GM23338 (cell line): ENCODE measurements at regions not wholly inside any gene's neighbourhood (a gene's known extent, or its start where the extent isn't known, plus 50 kb on each side); places are given as distances from the start of the nearest gene placed in this dataset.
"Not testable (repeated sequence)": the region's sequence is repeated elsewhere in the genome, so short reads cannot be mapped to it uniquely, and the experiment has no call there.

Source experiments
- CREB1 ChIP-seq: fragments of 250-450 bp; sonication (Bioruptor Pico); IDR thresholded peaks from 2 replicates; pipeline ENCODE4 v1.5.0; 2020; ENCODE audit warnings: low read depth, mild to moderate bottlenecking, moderate library complexity
- JUNB ChIP-seq: IDR thresholded peaks from one replicate; pipeline ENCODE4 v1.6.1; 2016; ENCODE audit warnings: antibody characterized with exemption; ENCODE audit not compliant: unreplicated experiment
- POLR2AphosphoS5 ChIP-seq: IDR thresholded peaks from 2 replicates; pipeline ENCODE4 v1.6.1; 2016; ENCODE audit warnings: antibody characterized with exemption, low read depth
- ZNF114 ChIP-seq: fragments of 250-450 bp; sonication (Bioruptor Pico); IDR thresholded peaks from 2 replicates; pipeline ENCODE4 v1.5.0; 2020; ENCODE audit warnings: mild to moderate bottlenecking, moderate library complexity
- TF ChIP-seq, protein P1 (sequence below): IDR thresholded peaks from 2 replicates; pipeline ENCODE4 v1.6.1; 2016; ENCODE audit warnings: antibody characterized with exemption
- TF ChIP-seq, protein P2 (sequence below), 2 experiments: fragments of 200-600 bp in 1 of 2; sonication (generic) in 1 of 2; conservative IDR thresholded peaks; 2 replicates each; pipeline versions ENCODE4 v1.5.1 to v1.6.1; 2016 to 2017; ENCODE audit warnings: antibody characterized with exemption in 2 of 2, low read depth in 2 of 2, mild to moderate bottlenecking in 2 of 2, moderate library complexity in 1 of 2
- TF ChIP-seq, protein P3 (sequence below): IDR thresholded peaks from one replicate; pipeline ENCODE4 v1.6.1; 2018; ENCODE audit warnings: antibody characterized with exemption; ENCODE audit not compliant: unreplicated experiment

DNA sequence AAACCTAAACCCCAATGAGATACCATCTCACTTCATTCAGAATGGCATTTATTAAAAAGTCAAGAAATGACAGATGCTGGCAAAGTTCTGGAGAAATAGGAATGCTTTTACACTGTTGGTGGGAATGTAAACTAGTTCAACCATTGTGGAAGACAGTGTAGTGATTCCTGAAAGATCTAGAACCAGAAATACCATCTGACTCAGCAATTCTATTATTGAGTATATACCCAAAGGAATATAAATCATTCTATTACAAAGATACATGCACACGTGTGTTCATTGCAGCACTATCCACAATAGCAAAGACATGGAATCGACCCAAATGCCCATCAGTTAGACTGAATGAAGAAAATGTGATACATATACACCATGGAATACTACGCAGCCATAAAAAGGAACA lies 109.6 kb upstream of the PRKG2 start:
- TF ChIP-seq, protein P1, sequence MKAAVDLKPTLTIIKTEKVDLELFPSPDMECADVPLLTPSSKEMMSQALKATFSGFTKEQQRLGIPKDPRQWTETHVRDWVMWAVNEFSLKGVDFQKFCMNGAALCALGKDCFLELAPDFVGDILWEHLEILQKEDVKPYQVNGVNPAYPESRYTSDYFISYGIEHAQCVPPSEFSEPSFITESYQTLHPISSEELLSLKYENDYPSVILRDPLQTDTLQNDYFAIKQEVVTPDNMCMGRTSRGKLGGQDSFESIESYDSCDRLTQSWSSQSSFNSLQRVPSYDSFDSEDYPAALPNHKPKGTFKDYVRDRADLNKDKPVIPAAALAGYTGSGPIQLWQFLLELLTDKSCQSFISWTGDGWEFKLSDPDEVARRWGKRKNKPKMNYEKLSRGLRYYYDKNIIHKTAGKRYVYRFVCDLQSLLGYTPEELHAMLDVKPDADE: not testable (repeated sequence)
- TF ChIP-seq, protein P2, sequence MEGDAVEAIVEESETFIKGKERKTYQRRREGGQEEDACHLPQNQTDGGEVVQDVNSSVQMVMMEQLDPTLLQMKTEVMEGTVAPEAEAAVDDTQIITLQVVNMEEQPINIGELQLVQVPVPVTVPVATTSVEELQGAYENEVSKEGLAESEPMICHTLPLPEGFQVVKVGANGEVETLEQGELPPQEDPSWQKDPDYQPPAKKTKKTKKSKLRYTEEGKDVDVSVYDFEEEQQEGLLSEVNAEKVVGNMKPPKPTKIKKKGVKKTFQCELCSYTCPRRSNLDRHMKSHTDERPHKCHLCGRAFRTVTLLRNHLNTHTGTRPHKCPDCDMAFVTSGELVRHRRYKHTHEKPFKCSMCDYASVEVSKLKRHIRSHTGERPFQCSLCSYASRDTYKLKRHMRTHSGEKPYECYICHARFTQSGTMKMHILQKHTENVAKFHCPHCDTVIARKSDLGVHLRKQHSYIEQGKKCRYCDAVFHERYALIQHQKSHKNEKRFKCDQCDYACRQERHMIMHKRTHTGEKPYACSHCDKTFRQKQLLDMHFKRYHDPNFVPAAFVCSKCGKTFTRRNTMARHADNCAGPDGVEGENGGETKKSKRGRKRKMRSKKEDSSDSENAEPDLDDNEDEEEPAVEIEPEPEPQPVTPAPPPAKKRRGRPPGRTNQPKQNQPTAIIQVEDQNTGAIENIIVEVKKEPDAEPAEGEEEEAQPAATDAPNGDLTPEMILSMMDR (conservative IDR thresholded peaks at IDR 0.05; ENCODE audit: low read depth in 2 of 2): not testable (repeated sequence)
- not testable (repeated sequence) for TF ChIP-seq POLR2AphosphoS5, ZNF114, CREB1, JUNB
- TF ChIP-seq, protein P3, sequence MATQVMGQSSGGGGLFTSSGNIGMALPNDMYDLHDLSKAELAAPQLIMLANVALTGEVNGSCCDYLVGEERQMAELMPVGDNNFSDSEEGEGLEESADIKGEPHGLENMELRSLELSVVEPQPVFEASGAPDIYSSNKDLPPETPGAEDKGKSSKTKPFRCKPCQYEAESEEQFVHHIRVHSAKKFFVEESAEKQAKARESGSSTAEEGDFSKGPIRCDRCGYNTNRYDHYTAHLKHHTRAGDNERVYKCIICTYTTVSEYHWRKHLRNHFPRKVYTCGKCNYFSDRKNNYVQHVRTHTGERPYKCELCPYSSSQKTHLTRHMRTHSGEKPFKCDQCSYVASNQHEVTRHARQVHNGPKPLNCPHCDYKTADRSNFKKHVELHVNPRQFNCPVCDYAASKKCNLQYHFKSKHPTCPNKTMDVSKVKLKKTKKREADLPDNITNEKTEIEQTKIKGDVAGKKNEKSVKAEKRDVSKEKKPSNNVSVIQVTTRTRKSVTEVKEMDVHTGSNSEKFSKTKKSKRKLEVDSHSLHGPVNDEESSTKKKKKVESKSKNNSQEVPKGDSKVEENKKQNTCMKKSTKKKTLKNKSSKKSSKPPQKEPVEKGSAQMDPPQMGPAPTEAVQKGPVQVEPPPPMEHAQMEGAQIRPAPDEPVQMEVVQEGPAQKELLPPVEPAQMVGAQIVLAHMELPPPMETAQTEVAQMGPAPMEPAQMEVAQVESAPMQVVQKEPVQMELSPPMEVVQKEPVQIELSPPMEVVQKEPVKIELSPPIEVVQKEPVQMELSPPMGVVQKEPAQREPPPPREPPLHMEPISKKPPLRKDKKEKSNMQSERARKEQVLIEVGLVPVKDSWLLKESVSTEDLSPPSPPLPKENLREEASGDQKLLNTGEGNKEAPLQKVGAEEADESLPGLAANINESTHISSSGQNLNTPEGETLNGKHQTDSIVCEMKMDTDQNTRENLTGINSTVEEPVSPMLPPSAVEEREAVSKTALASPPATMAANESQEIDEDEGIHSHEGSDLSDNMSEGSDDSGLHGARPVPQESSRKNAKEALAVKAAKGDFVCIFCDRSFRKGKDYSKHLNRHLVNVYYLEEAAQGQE: not testable (repeated sequence)
